Breast epithelium (tissue), 3 donors: ENCODE measurements at regions not wholly inside any gene's neighbourhood (a gene's known extent, or its start where the extent isn't known, plus 50 kb on each side); places are given as distances from the start of the nearest gene placed in this dataset.

Experiments used
- CTCF ChIP-seq, 3 donors: fragments of 450-650 bp; IDR thresholded peaks; one replicate each; pipeline ENCODE4 v1.5.1; 2016 to 2017; ENCODE audit warnings: antibody characterized with exemption in 3 of 3, mild to moderate bottlenecking in 3 of 3, moderate library complexity in 3 of 3
- POLR2A ChIP-seq: fragments of 450-650 bp; IDR thresholded peaks from one replicate; pipeline ENCODE4 v1.6.1; 2016; ENCODE audit warnings: antibody characterized with exemption, mild to moderate bottlenecking, moderate library complexity

- TF ChIP-seq POLR2A (no peak), CTCF (IDR thresholded peaks at IDR 0.05) (no peak)
Observed at GRCh38 chr1:193486671-193487229, 300.3 kb upstream of the B3GALT2 start.
